Right lobe of liver (tissue), 4 donors: ENCODE measurements at regions not wholly inside any gene's neighbourhood (a gene's known extent, or its start where the extent isn't known, plus 50 kb on each side); places are given as distances from the start of the nearest gene placed in this dataset.
"Not testable (repeated sequence)": the region's sequence is repeated elsewhere in the genome, so short reads cannot be mapped to it uniquely, and the experiment has no call there.

Experiments used
- POLR2A ChIP-seq: fragments of 450-650 bp; IDR thresholded peaks from one replicate; pipeline ENCODE4 v1.6.1; 2017; ENCODE audit warnings: antibody characterized with exemption, mild to moderate bottlenecking
- TF ChIP-seq, protein P1 (sequence below), 4 donors: fragments of 200-600 bp in 3 of 4; fragments of 450-650 bp in 1 of 4; IDR thresholded peaks; one replicate each; pipeline versions ENCODE4 v1.5.1 to v1.8.0; 2016 to 2022; ENCODE audit warnings: antibody characterized with exemption in 4 of 4, mild to moderate bottlenecking in 2 of 4
- donor health status: DM: no; HTN: no; CAD: no.
- donor health status: DM: no; HTN: no; CAD: no.
- donor health status: DM: no; HTN: yes; CAD: no.

DNA sequence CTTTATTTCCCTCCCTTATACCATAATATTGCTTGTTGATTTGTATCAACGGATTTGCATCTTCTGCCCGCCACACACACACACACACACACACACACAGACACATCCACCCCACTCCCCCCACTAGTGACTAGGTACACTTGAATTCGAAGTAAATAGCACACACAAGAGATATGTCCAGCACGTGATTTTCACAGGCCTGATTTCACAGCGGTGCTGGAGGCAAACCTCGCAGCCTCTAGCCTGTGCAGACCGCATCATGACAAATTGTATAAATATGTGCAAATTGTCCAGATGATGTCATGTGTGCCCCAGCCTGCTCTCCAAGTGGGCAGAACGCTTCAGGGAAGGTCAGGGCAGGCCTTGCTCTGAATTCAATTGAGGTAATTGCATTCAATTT is 153.8 kb upstream of the TPTE start:
- TF ChIP-seq, protein P1, sequence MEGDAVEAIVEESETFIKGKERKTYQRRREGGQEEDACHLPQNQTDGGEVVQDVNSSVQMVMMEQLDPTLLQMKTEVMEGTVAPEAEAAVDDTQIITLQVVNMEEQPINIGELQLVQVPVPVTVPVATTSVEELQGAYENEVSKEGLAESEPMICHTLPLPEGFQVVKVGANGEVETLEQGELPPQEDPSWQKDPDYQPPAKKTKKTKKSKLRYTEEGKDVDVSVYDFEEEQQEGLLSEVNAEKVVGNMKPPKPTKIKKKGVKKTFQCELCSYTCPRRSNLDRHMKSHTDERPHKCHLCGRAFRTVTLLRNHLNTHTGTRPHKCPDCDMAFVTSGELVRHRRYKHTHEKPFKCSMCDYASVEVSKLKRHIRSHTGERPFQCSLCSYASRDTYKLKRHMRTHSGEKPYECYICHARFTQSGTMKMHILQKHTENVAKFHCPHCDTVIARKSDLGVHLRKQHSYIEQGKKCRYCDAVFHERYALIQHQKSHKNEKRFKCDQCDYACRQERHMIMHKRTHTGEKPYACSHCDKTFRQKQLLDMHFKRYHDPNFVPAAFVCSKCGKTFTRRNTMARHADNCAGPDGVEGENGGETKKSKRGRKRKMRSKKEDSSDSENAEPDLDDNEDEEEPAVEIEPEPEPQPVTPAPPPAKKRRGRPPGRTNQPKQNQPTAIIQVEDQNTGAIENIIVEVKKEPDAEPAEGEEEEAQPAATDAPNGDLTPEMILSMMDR (IDR thresholded peaks at IDR 0.05), result not testable (repeated sequence)
- TF ChIP-seq POLR2A, result not testable (repeated sequence)
